ENCODE measurements at regions not wholly inside any gene's neighbourhood (a gene's known extent, or its start where the extent isn't known, plus 50 kb on each side); places are given as distances from the start of the nearest gene placed in this dataset.

DNA sequence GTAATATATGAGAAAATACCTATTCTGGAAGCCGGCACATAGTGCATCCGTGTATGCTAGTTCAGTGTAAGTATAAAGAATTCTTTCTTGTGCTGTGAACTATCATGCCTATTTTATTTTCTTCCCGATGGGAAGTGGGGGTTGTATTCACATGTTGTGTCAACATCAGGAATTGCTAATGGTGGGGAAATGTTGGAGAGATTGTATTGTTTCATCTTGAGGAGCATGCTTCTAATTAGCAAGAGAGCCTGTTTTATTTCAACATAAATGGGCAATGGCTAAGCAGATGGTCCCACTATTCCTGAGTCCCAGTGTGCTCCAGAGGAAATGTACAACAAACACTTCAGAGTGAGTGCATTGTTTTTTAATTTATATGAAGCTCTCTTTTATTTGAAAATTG is 485.2 kb downstream of the PLPP3 start:
- H3K9me3 Mint-ChIP-seq = peaks cover 1 to 5% of the 10 kb centered on the region in 2 experiments; a peak in 4 of 5 replicates
- Histone ChIP-seq H2BK20ac (ENCODE audit: low read depth, low read length, poor library complexity, severe bottlenecking) (no peak overlapping the region), H3K79me2 (ENCODE audit: insufficient read depth, low read length) (no peaks in the 10 kb centered on the region), H2AK5ac (ENCODE audit: insufficient read length, low read length) (no peak overlapping the region), H3K23me2 (ENCODE audit: insufficient read length, low read depth, low read length, poor library complexity, severe bottlenecking) (no peaks in the 10 kb centered on the region), H4K8ac (replicated peaks; ENCODE audit: insufficient read length, low read depth, low read length) (no peak overlapping the region), H4K5ac (ENCODE audit: insufficient read length, low read depth, low read length) (no peak overlapping the region), H3K9me3 (ENCODE audit: control insufficient read depth, low read depth, low read length) (no peaks in the 10 kb centered on the region), H3K4me2 (ENCODE audit: insufficient read depth, insufficient read length, low read length) (no peak overlapping the region), H3K18ac (ENCODE audit: insufficient read length, low read depth, low read length) (no peak overlapping the region), H2BK120ac (ENCODE audit: low read depth, low read length, poor library complexity, severe bottlenecking) (no peak overlapping the region), H4K20me1 (ENCODE audit: control insufficient read depth, insufficient read depth, insufficient read length) (no peaks in the 10 kb centered on the region), H3K27me3 (ENCODE audit: insufficient read depth, low read length) (no peaks in the 10 kb centered on the region), H2BK12ac (ENCODE audit: insufficient read length, low read depth, low read length) (no peak overlapping the region), H3K14ac (ENCODE audit: insufficient read depth, low read length) (no peak overlapping the region), H4K91ac (ENCODE audit: insufficient read length, low read depth, low read length) (no peak overlapping the region), H3K4me1 (ENCODE audit: insufficient read depth, low read length) (no peaks in the 10 kb centered on the region), H3K79me1 (ENCODE audit: insufficient read depth, low read depth, low read length, poor library complexity, severe bottlenecking) (no peaks in the 10 kb centered on the region), H2BK15ac (ENCODE audit: low read depth, low read length) (no peak overlapping the region), H3K4ac (ENCODE audit: low read depth, low read length) (no peak overlapping the region), H2BK5ac (ENCODE audit: insufficient read length, low read length) (no peak overlapping the region), H3K23ac (ENCODE audit: insufficient read length, low read depth, low read length) (no peak overlapping the region), H3K27ac (ENCODE audit: insufficient read length, low read depth, low read length) (no peak overlapping the region), H2AFZ (ENCODE audit: low read length) (no peak overlapping the region), H3T11ph (ENCODE audit: low read length) (no peak overlapping the region), H3K56ac (ENCODE audit: insufficient read length, low read depth, low read length) (no peak overlapping the region), H3K9ac (ENCODE audit: extremely low read depth, insufficient read length, low read length) (no peak overlapping the region)
- peaks cover 0 to 7% (median 1%) of the 10 kb centered on the region in 3 experiments; a peak in 2 of 7 replicates for H3K36me3 Mint-ChIP-seq (ENCODE audit: insufficient read depth in 1 of 3, low read depth in 3 of 3)
- H3K27me3 Mint-ChIP-seq (ENCODE audit: low read depth) = no peaks in the 10 kb centered on the region
- WGBS (ENCODE audit: extremely low coverage, insufficient read length, low lambda C conversion rate) = no CpG with 5 or more reads among the region's 3 CpGs
- TF ChIP-seq, protein P1, sequence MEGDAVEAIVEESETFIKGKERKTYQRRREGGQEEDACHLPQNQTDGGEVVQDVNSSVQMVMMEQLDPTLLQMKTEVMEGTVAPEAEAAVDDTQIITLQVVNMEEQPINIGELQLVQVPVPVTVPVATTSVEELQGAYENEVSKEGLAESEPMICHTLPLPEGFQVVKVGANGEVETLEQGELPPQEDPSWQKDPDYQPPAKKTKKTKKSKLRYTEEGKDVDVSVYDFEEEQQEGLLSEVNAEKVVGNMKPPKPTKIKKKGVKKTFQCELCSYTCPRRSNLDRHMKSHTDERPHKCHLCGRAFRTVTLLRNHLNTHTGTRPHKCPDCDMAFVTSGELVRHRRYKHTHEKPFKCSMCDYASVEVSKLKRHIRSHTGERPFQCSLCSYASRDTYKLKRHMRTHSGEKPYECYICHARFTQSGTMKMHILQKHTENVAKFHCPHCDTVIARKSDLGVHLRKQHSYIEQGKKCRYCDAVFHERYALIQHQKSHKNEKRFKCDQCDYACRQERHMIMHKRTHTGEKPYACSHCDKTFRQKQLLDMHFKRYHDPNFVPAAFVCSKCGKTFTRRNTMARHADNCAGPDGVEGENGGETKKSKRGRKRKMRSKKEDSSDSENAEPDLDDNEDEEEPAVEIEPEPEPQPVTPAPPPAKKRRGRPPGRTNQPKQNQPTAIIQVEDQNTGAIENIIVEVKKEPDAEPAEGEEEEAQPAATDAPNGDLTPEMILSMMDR (conservative IDR thresholded peaks at IDR 0.05) = no peak
- H3K4me3 Mint-ChIP-seq = no peak overlapping the region
- H3K4me1 Mint-ChIP-seq = no peaks in the 10 kb centered on the region
- H3K27ac Mint-ChIP-seq = no peak overlapping the region
- no peak for DNase-seq

Measured in H9 (cell line).